ENCODE measurements at regions not wholly inside any gene's neighbourhood (a gene's known extent, or its start where the extent isn't known, plus 50 kb on each side); places are given as distances from the start of the nearest gene placed in this dataset.

- TF ChIP-seq EZH2 (IDR thresholded peaks at IDR 0.05; ENCODE audit: borderline replicate concordance) (no peak), CTCF (IDR thresholded peaks at IDR 0.05; ENCODE audit: poor library complexity) (no peak), EZH2phosphoT487 (IDR thresholded peaks at IDR 0.05; ENCODE audit: low read depth, severe bottlenecking, unreplicated experiment) (no peak)
Measured at GRCh38 chr5:6861036-6861435, 147.8 kb downstream of the TENT4A start.
